ENCODE measurements at regions not wholly inside any gene's neighbourhood (a gene's known extent, or its start where the extent isn't known, plus 50 kb on each side); places are given as distances from the start of the nearest gene placed in this dataset.
A peak's percentile ranks its signal among the peaks of the same experiment; 100 is the strongest.

- Histone ChIP-seq H3K4me2 (ENCODE audit: low read depth, low read length) (peak overlapping the region; percentile 92), H3K9me1 (ENCODE audit: insufficient read depth, low read length) (peaks cover 14% of the 10 kb centered on the region), H2BK15ac (ENCODE audit: low read depth, low read length) (no peak overlapping the region), H3K79me1 (ENCODE audit: low read depth in 1 of 2, low read length in 2 of 2) (peaks cover 9 to 34% of the 10 kb centered on the region in 2 experiments), H4K8ac (ENCODE audit: low read depth in 2 of 2, low read length in 2 of 2) (peak overlapping the region; percentile 84 to 87; a peak in 2 of 4 replicates), H3K18ac (ENCODE audit: low read depth, low read length) (peak overlapping the region; percentile 59; the same call in 1 of the 2 replicates), H2AFZ (replicated peaks; ENCODE audit: low read length, poor library complexity) (peak overlapping the region; percentile 88), H3K9ac (ENCODE audit: low read depth, low read length) (peak overlapping the region; percentile 95), H2AK5ac (ENCODE audit: low read depth, low read length) (peak overlapping the region; percentile 85), H3K9me3 (ENCODE audit: control insufficient read depth, insufficient read depth, low read length) (no peaks in the 10 kb centered on the region), H2BK20ac (ENCODE audit: low read depth, low read length) (no peak overlapping the region), H2BK5ac (ENCODE audit: low read depth, low read length, poor library complexity, severe bottlenecking) (peak overlapping the region; percentile 92), H3K27me3 (ENCODE audit: control insufficient read depth, insufficient read depth, low read length) (no peaks in the 10 kb centered on the region), H3K23ac (ENCODE audit: low read depth, low read length) (no peak overlapping the region; the same call in 1 of the 2 replicates), H3K4me1 (ENCODE audit: control insufficient read depth, insufficient read depth, low read length) (peaks cover 26% of the 10 kb centered on the region), H3K56ac (ENCODE audit: extremely low read depth, insufficient read depth, low read length) (peak overlapping the region; percentile 81; the same call in 1 of the 2 replicates), H4K91ac (ENCODE audit: insufficient read depth, low read depth, low read length) (peak overlapping the region; percentile 94; the same call in 1 of the 2 replicates), H3K4ac (ENCODE audit: low read depth, low read length) (peak overlapping the region; percentile 96), H3K4me3 (ENCODE audit: insufficient read depth, low read depth, low read length) (peak overlapping the region; percentile 96), H4K5ac (ENCODE audit: low read depth, low read length) (peak overlapping the region; percentile 55; the same call in 1 of the 2 replicates), H2BK120ac (ENCODE audit: low read depth, low read length) (peak overlapping the region; percentile 85; the same call in 1 of the 2 replicates), H4K20me1 (ENCODE audit: insufficient read depth, low read length) (peaks cover 30% of the 10 kb centered on the region), H3K14ac (replicated peaks; ENCODE audit: low read depth, low read length) (peak overlapping the region; percentile 95; the same call in 1 of the 2 replicates), H3K36me3 (ENCODE audit: control insufficient read depth, insufficient read depth, low read length) (peaks cover 17% of the 10 kb centered on the region), H2AK9ac (replicated peaks; ENCODE audit: low read depth, low read length, poor library complexity) (peak overlapping the region; percentile 96), H3K27ac (ENCODE audit: insufficient read depth, low read length) (peak overlapping the region; percentile 99)
- peak; percentile 54 for DNase-seq
- peak; percentile 62 for ATAC-seq (ENCODE audit: low read depth)
- in situ Hi-C loops (cut with MboI; ENCODE audit: low sequenced_read_pairs): no loop called here
- no peak for TF ChIP-seq CHD1 (IDR thresholded peaks at IDR 0.05; ENCODE audit: low read depth, low read length)
- no peak for TF ChIP-seq USF2 (IDR thresholded peaks at IDR 0.05; ENCODE audit: low read depth, low read length)
- TF ChIP-seq ELK1 (IDR thresholded peaks at IDR 0.05; ENCODE audit: borderline replicate concordance, low read depth, low read length): no peak
- TF ChIP-seq BHLHE40 (IDR thresholded peaks at IDR 0.05; ENCODE audit: low read depth, low read length): no peak
- no peak for TF ChIP-seq SMC3 (IDR thresholded peaks at IDR 0.05; ENCODE audit: low read depth, low read length)
- no peak for TF ChIP-seq RCOR1 (IDR thresholded peaks at IDR 0.05; ENCODE audit: insufficient replicate concordance, low read length)
- intact Hi-C loops (cut with micrococcal nuclease): loop anchor here (5.0 kb wide), 1 partner anchor 46 kb away; no protein-coding TSS in a partner anchor
- dilution Hi-C loops (cut with HindIII; ENCODE audit: low sequenced_read_pairs, unreplicated experiment): no loop called here
- BruUV-seq (replicated peaks): no TSS peak
- ChIA-PET POLR2A (ENCODE audit: unreplicated experiment) (interaction anchor here (0.6 kb wide), 1 partner anchor 59 kb away, joined by 3 read pairs; no protein-coding TSS in a partner anchor), CTCF (no interaction called here)
- 1% methylated on average over 31 of the region's 112 CpGs; no CpG with 5 or more reads in 1 of the 2 experiments for WGBS, 2 experiments (ENCODE audit: extremely low coverage in 2 of 2, insufficient read length in 1 of 2)
Observed at GRCh38 chr22:46070803-46071450, 79.4 kb upstream of the PPARA start.

All from IMR-90 (cell line).